Omental fat pad (tissue), 3 donors: ENCODE measurements at regions not wholly inside any gene's neighbourhood (a gene's known extent, or its start where the extent isn't known, plus 50 kb on each side); places are given as distances from the start of the nearest gene placed in this dataset.

Source experiments
- ATAC-seq: fragments of 150-250 bp; one replicate; pipeline ENCODE4 v1.9.1; 2016; ENCODE audit warnings: mild to moderate bottlenecking, moderate library complexity; ENCODE audit not compliant: low FRiP score
- DNase-seq: peaks from one replicate; pipeline ENCODE4 v3.0.0-alpha.2; 2019; ENCODE audit warnings: low spot score
- CTCF ChIP-seq, 3 donors: fragments of 450-650 bp; IDR thresholded peaks; one replicate each; pipeline ENCODE4 v1.5.1; 2016 to 2017; ENCODE audit warnings: antibody characterized with exemption in 3 of 3, mild to moderate bottlenecking in 3 of 3, moderate library complexity in 2 of 3

DNA sequence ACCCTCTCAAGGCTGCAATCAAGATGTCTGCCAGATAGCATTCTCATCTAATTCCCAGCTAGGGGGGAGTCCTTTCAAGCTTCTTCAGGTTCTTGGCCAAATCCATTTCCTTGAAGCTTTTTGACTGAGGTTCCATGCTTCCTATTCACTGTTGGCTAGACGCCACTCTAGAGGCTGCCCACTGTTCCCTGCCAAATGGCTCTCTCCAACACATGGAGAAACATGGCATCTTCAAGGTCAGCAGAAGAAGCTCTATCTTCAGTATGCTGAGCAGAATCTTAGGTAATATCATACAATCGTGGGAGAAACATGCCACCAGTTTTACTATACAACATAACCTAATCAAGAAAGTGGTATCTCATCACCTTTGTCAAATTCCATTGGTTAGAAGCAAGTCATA is 1985.1 kb upstream of the CELF4 start:
- ATAC-seq = no peak
- no peak for TF ChIP-seq CTCF (IDR thresholded peaks at IDR 0.05)

DNA sequence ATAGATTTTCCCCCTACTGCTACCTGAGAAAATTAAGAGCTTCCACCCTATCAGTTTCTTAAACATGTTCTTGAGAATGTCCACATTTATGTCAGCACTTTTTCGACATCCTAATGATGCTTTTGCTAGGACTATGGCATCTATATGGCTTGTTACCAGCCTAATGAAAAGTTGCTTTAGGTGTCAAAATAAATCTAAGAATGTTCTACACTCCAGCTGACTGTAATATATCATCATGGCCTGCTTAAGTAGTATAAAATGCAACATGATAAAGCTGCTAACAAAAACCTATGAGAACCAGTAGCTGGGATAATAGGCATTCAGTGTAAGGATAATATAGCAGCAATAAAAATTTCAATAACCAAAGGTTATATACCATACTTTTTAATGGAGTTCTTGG is 1983.5 kb upstream of the CELF4 start:
- no peak for ATAC-seq
- no peak for DNase-seq
- no peak for TF ChIP-seq CTCF (IDR thresholded peaks at IDR 0.05)

More for the DNA sequence above, 1985.1 kb upstream of the CELF4 start:
- no peak for DNase-seq

DNA sequence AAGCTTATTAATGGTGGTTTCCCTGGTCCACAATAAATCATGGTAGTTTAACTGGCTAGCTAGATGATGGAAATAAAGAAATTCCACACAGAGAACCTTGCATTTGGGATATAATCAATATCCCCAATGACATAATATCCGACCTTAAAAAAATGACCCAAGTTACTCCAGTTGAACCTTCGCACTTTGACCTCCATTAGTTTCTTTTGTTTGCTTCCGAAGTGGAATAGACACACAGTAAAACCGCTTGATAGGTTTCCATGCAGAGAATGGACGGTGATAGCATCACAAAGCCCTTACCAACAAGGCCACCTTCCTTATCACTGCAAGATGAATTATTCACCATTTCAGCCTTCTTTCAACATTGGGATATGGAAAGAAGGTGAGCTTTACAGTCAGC is 1966.1 kb upstream of the CELF4 start:
- ATAC-seq = no peak
- TF ChIP-seq CTCF (IDR thresholded peaks at IDR 0.05) = no peak

DNA sequence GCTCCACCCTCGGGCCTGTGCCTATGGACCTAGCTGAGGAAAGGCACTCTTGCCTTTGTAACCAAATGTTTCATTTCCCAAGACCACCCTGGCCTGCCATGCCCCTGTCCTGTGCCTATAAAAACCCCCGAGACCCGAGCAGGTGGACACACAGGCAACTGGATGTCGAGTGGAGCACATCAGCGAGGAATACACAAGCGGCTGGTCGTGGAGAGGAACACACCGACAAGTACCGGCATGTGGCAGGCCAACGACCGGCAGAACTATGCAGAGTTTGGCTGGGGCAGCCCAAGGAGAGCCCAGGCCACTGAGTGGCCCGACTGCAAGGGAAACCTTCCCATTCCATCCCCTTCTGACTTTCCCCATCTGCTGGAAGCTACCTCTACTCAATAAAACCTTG is 1963.8 kb upstream of the CELF4 start:
- no peak for TF ChIP-seq CTCF (IDR thresholded peaks at IDR 0.05)
- ATAC-seq (no peak), DNase-seq (no peak)

More for the DNA sequence above, 1966.1 kb upstream of the CELF4 start:
- DNase-seq = no peak

GRCh38 chr18:39527465-39527864 is 1961.9 kb upstream of the CELF4 start:
- TF ChIP-seq CTCF (IDR thresholded peaks at IDR 0.05) = no peak
- no peak for ATAC-seq
- no peak for DNase-seq

- DNase-seq (no peak), ATAC-seq (no peak)
- TF ChIP-seq CTCF (IDR thresholded peaks at IDR 0.05) = no peak
Observed at GRCh38 chr18:39524370-39524769, 1958.8 kb upstream of the CELF4 start.

- ATAC-seq (no peak), DNase-seq (no peak)
- TF ChIP-seq CTCF (IDR thresholded peaks at IDR 0.05) = no peak
Observed at GRCh38 chr18:39523281-39523680, 1957.7 kb upstream of the CELF4 start.
